Spinal cord (tissue), 9 donors: ENCODE measurements at regions not wholly inside any gene's neighbourhood (a gene's known extent, or its start where the extent isn't known, plus 50 kb on each side); places are given as distances from the start of the nearest gene placed in this dataset.

ENCODE experiments used
- DNase-seq, 6 donors: peaks; one replicate each; pipeline versions ENCODE4 v3.0.0 to v3.0.0-alpha.2; 2013 to 2015; ENCODE audit warnings: low spot score in 6 of 6, low read depth in 4 of 6
- H3K27ac ChIP-seq: one replicate; pipeline ENCODE4 v1.5.1; 2013; ENCODE audit warnings: low read depth, low read length, control low read depth
- H3K27me3 ChIP-seq: one replicate; pipeline ENCODE4 v1.6.1; 2013; ENCODE audit warnings: low read length; ENCODE audit not compliant: control insufficient read depth, insufficient read depth
- H3K36me3 ChIP-seq: one replicate; pipeline ENCODE4 v1.6.1; 2013; ENCODE audit warnings: low read length; ENCODE audit not compliant: control insufficient read depth, insufficient read depth
- H3K4me1 ChIP-seq: one replicate; pipeline ENCODE4 v1.6.1; 2013; ENCODE audit warnings: low read length; ENCODE audit not compliant: control insufficient read depth, insufficient read depth
- H3K4me3 ChIP-seq: one replicate; pipeline ENCODE4 v1.5.1; 2013; ENCODE audit warnings: low read depth, low read length, control low read depth
- H3K9me3 ChIP-seq: one replicate; pipeline ENCODE4 v1.6.1; 2013; ENCODE audit warnings: low read length; ENCODE audit not compliant: control insufficient read depth, insufficient read depth
- WGBS: methylation state at CpG from one replicate; pipeline ENCODE4 v1.1.5; 2013; ENCODE audit warnings: missing lambda C conversion rate; ENCODE audit not compliant: insufficient coverage; 5-methylcytosine and 5-hydroxymethylcytosine counted together
- donor health status: healthy.

DNA sequence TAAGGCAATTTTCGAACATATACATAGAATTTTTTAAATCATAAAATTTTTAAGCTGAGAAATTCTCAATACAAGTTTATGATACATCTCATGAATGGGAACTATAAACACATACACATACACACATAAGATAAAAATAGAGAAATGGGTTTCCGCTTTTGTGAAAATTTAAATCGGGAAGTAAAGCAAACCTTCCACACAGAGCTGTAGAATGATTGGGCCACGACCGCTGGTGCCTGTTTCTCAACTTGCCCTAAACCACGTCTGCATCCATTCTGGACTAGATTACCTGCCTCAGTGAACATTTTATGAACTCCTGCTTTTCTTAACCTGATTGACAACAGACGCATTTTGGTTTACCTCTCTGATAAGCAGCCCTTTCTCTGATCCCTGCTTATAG lies 264.4 kb downstream of the SKAP2 start:
- Histone ChIP-seq H3K36me3 (no peaks in the 10 kb centered on the region), H3K4me1 (no peaks in the 10 kb centered on the region), H3K27ac (no peak overlapping the region), H3K4me3 (no peak overlapping the region), H3K9me3 (no peaks in the 10 kb centered on the region), H3K27me3 (peaks cover 5% of the 10 kb centered on the region)
- no peak for DNase-seq
- WGBS, result 80% methylated on average over 4 of the region's 7 CpGs

- peaks cover 5% of the 10 kb centered on the region for H3K27me3 ChIP-seq
- H3K9me3 ChIP-seq, result no peaks in the 10 kb centered on the region
- H3K4me1 ChIP-seq, result no peaks in the 10 kb centered on the region
- no peak for DNase-seq
- 92% methylated on average over 2 of the region's 3 CpGs for WGBS
- H3K36me3 ChIP-seq, result no peaks in the 10 kb centered on the region
- no peak overlapping the region for H3K27ac ChIP-seq
- H3K4me3 ChIP-seq, result no peak overlapping the region
Measured at GRCh38 chr7:26600411-26600810, 264.0 kb downstream of the SKAP2 start.

- Histone ChIP-seq H3K27ac (no peak overlapping the region), H3K36me3 (no peaks in the 10 kb centered on the region), H3K9me3 (no peaks in the 10 kb centered on the region), H3K4me1 (no peaks in the 10 kb centered on the region), H3K27me3 (peaks cover 5% of the 10 kb centered on the region), H3K4me3 (no peak overlapping the region)
- DNase-seq, result no peak
Measured at GRCh38 chr7:26603631-26604030, 260.8 kb downstream of the SKAP2 start.

- no peaks in the 10 kb centered on the region for H3K4me1 ChIP-seq
- no peak for DNase-seq
- WGBS, result 73% methylated on average over 3 of the region's 6 CpGs
- no peak overlapping the region for H3K4me3 ChIP-seq
- no peaks in the 10 kb centered on the region for H3K9me3 ChIP-seq
- no peak overlapping the region for H3K27ac ChIP-seq
- H3K36me3 ChIP-seq, result no peaks in the 10 kb centered on the region
- peaks cover 2% of the 10 kb centered on the region for H3K27me3 ChIP-seq
Measured at GRCh38 chr7:26608402-26608801, 256.0 kb downstream of the SKAP2 start.

DNA sequence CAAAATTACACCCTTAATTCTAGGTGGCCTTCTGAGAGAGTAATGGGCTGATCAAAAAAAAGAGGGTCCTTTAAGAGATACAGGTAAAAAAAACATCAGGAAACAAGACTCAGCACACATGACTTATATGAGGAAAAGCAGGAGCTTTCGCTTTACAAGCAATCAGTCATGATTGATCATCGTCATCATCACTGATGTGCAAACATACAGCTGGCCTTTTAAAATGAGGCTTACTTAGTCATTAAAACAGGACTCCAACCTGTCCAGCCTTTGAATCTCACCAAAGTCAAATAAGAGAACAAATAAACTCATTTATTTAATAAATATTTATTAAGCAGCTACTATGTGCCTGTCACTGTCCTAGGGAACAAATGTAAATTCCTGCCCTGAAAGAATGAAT lies 255.3 kb downstream of the SKAP2 start:
- H3K4me3 ChIP-seq, result no peak overlapping the region
- no peaks in the 10 kb centered on the region for H3K9me3 ChIP-seq
- no peak for DNase-seq
- H3K36me3 ChIP-seq, result no peaks in the 10 kb centered on the region
- peaks cover 2% of the 10 kb centered on the region for H3K27me3 ChIP-seq
- WGBS, result no CpG with 5 or more reads among the region's 2 CpGs
- no peak overlapping the region for H3K27ac ChIP-seq
- no peaks in the 10 kb centered on the region for H3K4me1 ChIP-seq

DNA sequence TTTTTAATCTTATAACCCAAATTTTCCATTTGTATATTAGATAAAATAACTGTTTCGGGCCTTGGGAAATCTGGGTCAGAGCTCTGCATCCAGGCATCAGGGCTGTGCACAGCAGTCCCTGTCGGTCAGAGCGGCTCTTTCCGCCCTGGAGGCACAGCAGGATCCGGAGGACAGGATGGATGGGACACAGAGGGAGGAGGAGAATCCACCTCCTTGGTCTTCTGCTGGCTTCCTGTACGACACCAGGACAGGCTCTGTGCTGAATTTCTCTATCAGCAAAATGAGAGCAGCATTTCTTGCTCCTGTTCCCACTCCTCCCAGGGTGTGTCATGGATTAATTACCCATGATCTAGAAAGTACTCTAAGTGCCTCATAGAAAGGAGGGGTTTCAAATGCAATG lies 254.9 kb downstream of the SKAP2 start:
- DNase-seq, result no peak
- no peak overlapping the region for H3K4me3 ChIP-seq
- no peaks in the 10 kb centered on the region for H3K4me1 ChIP-seq
- H3K27me3 ChIP-seq, result peaks cover 2% of the 10 kb centered on the region
- WGBS, result 53% methylated on average over 6 of the region's 6 CpGs
- H3K9me3 ChIP-seq, result no peaks in the 10 kb centered on the region
- no peak overlapping the region for H3K27ac ChIP-seq
- no peaks in the 10 kb centered on the region for H3K36me3 ChIP-seq

DNA sequence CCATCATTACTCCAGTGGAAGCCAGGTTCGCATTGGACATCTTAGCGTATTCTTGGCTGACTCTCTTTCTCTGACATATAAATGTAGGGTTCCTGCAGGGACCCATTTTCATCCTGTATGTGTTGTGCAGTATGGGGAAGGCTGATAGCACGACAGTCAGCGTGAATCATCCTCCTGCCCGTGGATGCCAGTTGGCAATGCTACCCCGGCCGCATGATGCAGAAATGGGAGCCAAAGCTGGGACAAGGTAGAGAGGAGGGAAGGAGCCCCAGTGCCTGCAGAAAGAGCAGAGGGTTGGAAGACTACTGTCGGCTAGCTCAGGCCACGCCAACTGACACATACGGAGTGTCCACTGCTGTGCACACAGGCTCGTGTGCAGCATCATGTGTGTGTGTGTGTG lies 251.6 kb downstream of the SKAP2 start:
- WGBS, result 86% methylated on average over 9 of the region's 11 CpGs
- peak in 2 of 6 donors; percentile 47 to 55 for DNase-seq
- H3K4me3 ChIP-seq, result no peak overlapping the region
- H3K36me3 ChIP-seq, result no peaks in the 10 kb centered on the region
- no peak overlapping the region for H3K27ac ChIP-seq
- H3K27me3 ChIP-seq, result peaks cover 7% of the 10 kb centered on the region
- no peaks in the 10 kb centered on the region for H3K4me1 ChIP-seq
- no peaks in the 10 kb centered on the region for H3K9me3 ChIP-seq

- WGBS, result 79% methylated on average over 9 of the region's 11 CpGs
- DNase-seq, result no peak
Measured at GRCh38 chr7:26614503-26614902, 249.9 kb downstream of the SKAP2 start.

DNA sequence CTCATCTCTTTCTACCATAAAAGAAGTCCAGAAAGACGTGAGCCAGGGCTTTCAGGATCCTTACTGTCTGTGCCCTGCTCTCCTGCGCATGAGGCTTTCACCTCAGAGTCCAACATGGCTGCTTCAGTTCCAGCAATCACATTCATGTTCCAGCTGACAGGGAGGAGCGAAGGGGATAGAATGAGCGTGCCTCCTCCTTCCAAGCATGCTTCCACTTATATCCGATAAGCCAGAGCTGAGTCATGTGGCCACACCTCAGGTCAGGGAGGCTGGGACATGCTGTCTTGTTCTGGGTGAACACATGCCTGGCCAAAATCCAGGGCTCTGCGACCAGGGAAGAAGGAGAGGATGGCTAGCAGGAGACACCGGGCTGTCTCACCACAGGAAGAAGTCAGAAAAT lies 248.2 kb downstream of the SKAP2 start:
- no peak overlapping the region for H3K4me3 ChIP-seq
- no peak overlapping the region for H3K27ac ChIP-seq
- H3K9me3 ChIP-seq, result no peaks in the 10 kb centered on the region
- H3K36me3 ChIP-seq, result no peaks in the 10 kb centered on the region
- DNase-seq, result no peak
- H3K4me1 ChIP-seq, result no peaks in the 10 kb centered on the region
- H3K27me3 ChIP-seq, result peaks cover 15% of the 10 kb centered on the region
- 88% methylated on average over 4 of the region's 7 CpGs for WGBS

More at GRCh38 chr7:26614503-26614902, 249.9 kb downstream of the SKAP2 start:
- Histone ChIP-seq H3K9me3 (no peaks in the 10 kb centered on the region), H3K36me3 (no peaks in the 10 kb centered on the region), H3K4me1 (no peaks in the 10 kb centered on the region), H3K27me3 (peaks cover 11% of the 10 kb centered on the region), H3K4me3 (no peak overlapping the region), H3K27ac (no peak overlapping the region)

- Histone ChIP-seq H3K4me1 (no peaks in the 10 kb centered on the region), H3K36me3 (no peaks in the 10 kb centered on the region), H3K9me3 (no peaks in the 10 kb centered on the region), H3K4me3 (no peak overlapping the region), H3K27ac (no peak overlapping the region), H3K27me3 (peaks cover 13% of the 10 kb centered on the region)
- WGBS, result 87% methylated on average over 6 of the region's 7 CpGs
- no peak for DNase-seq
Measured at GRCh38 chr7:26617066-26617465, 247.3 kb downstream of the SKAP2 start.
